GM13977 (cell line): ENCODE measurements at regions not wholly inside any gene's neighbourhood (a gene's known extent, or its start where the extent isn't known, plus 50 kb on each side); places are given as distances from the start of the nearest gene placed in this dataset.

Experiments
- DNase-seq: peaks from one replicate; pipeline ENCODE4 v3.0.0; 2012; ENCODE audit warnings: low spot score
- CTCF ChIP-seq: IDR thresholded peaks from 2 replicates; pipeline ENCODE4 v1.5.1; 2012; ENCODE audit warnings: mild to moderate bottlenecking, control low read depth; ENCODE audit not compliant: insufficient read depth; ENCODE audit errors: extremely low read depth, missing control alignments
- in situ Hi-C: fragments of 300-500 bp; cut with MboI; formaldehyde crosslinking; loops from one replicate; pipeline ENCODE4 v1.12.0; 2022; ENCODE audit warnings: low sequenced_read_pairs, low pct_unique_long_range_greater_than_20kb, mixed read lengths, inconsistent platforms; ENCODE audit not compliant: unreplicated experiment

- no peak for TF ChIP-seq CTCF
- in situ Hi-C loops, result no loop called here
- DNase-seq, result no peak
Measured at GRCh38 chr3:159937561-159938166, 51.0 kb upstream of the IL12A start.

GRCh38 chr3:159938714-159939113 is 49.9 kb upstream of the IL12A start:
- in situ Hi-C loops, result no loop called here
- no peak for TF ChIP-seq CTCF
- DNase-seq, result no peak
